ENCODE measurements at regions not wholly inside any gene's neighbourhood (a gene's known extent, or its start where the extent isn't known, plus 50 kb on each side); places are given as distances from the start of the nearest gene placed in this dataset.
A peak's percentile ranks its signal among the peaks of the same experiment; 100 is the strongest.

DNA sequence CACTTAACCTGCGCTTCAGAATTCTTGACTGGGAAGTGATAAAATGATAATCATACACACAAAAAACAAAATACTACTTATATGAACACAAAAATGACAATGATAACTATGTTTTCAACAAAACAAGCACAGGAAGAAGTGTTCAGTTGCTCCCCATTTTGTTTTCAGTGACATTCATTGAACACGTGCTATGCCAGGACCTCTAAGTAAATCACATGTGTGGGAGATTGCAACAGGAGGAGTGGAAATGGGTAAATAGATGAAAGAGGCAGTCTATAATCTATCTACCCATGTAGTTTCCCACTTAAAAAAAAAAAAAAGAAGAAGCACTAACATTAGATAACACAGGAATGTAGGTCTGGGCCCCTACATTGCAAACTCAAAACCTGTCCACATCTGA, 183.5 kb upstream of the HNRNPA3 start:
- no peaks in the 10 kb centered on the region for H3K9me3 Mint-ChIP-seq
- no peaks in the 10 kb centered on the region; the same call in 1 of the 2 replicates for H3K27me3 Mint-ChIP-seq (ENCODE audit: low read depth)
- H3K36me3 Mint-ChIP-seq: no peaks in the 10 kb centered on the region
- H3K4me1 Mint-ChIP-seq: peaks cover 16% of the 10 kb centered on the region
- ChIA-PET POLR2A (no interaction called here), CTCF (interaction anchor here (0.7 to 1.3 kb wide), 2 partner anchors 25 to 119 kb away, joined by 3 to 5 read pairs; no protein-coding TSS in a partner anchor)
- TF ChIP-seq, protein P1, sequence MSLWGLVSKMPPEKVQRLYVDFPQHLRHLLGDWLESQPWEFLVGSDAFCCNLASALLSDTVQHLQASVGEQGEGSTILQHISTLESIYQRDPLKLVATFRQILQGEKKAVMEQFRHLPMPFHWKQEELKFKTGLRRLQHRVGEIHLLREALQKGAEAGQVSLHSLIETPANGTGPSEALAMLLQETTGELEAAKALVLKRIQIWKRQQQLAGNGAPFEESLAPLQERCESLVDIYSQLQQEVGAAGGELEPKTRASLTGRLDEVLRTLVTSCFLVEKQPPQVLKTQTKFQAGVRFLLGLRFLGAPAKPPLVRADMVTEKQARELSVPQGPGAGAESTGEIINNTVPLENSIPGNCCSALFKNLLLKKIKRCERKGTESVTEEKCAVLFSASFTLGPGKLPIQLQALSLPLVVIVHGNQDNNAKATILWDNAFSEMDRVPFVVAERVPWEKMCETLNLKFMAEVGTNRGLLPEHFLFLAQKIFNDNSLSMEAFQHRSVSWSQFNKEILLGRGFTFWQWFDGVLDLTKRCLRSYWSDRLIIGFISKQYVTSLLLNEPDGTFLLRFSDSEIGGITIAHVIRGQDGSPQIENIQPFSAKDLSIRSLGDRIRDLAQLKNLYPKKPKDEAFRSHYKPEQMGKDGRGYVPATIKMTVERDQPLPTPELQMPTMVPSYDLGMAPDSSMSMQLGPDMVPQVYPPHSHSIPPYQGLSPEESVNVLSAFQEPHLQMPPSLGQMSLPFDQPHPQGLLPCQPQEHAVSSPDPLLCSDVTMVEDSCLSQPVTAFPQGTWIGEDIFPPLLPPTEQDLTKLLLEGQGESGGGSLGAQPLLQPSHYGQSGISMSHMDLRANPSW (CRISPR knock-in tag; conservative IDR thresholded peaks at IDR 0.05; ENCODE audit: low read depth): no peak
- TF ChIP-seq, protein P2, sequence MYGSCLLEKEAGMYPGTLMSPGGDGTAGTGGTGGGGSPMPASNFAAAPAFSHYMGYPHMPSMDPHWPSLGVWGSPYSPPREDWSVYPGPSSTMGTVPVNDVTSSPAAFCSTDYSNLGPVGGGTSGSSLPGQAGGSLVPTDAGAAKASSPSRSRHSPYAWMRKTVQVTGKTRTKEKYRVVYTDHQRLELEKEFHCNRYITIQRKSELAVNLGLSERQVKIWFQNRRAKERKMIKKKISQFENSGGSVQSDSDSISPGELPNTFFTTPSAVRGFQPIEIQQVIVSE (CRISPR knock-in tag; IDR thresholded peaks at IDR 0.05; ENCODE audit: borderline replicate concordance): no peak
- TF ChIP-seq FOXJ3 (CRISPR knock-in tag; IDR thresholded peaks at IDR 0.05; ENCODE audit: borderline replicate concordance): no peak
- no peak for TF ChIP-seq JAZF1 (CRISPR knock-in tag; IDR thresholded peaks at IDR 0.05)
- TF ChIP-seq NR2C2 (CRISPR knock-in tag; IDR thresholded peaks at IDR 0.05): no peak
- TF ChIP-seq HMGA2 (CRISPR knock-in tag; IDR thresholded peaks at IDR 0.05): no peak
- no peak for TF ChIP-seq NR3C1 (CRISPR knock-in tag; conservative IDR thresholded peaks at IDR 0.05; ENCODE audit: low read depth)
- TF ChIP-seq, protein P3, sequence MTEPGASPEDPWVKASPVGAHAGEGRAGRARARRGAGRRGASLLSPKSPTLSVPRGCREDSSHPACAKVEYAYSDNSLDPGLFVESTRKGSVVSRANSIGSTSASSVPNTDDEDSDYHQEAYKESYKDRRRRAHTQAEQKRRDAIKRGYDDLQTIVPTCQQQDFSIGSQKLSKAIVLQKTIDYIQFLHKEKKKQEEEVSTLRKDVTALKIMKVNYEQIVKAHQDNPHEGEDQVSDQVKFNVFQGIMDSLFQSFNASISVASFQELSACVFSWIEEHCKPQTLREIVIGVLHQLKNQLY (CRISPR knock-in tag; IDR thresholded peaks at IDR 0.05): no peak
- no peak for TF ChIP-seq TP53 (CRISPR knock-in tag; IDR thresholded peaks at IDR 0.05)
- TF ChIP-seq JUN (CRISPR knock-in tag; IDR thresholded peaks at IDR 0.05): no peak
- no peak for TF ChIP-seq CREM (CRISPR knock-in tag; IDR thresholded peaks at IDR 0.05)
- no peak for TF ChIP-seq ETV6 (CRISPR knock-in tag; IDR thresholded peaks at IDR 0.05)
- TF ChIP-seq ZNF121 (CRISPR knock-in tag; IDR thresholded peaks at IDR 0.05): no peak
- no peak for TF ChIP-seq GTF2I (CRISPR knock-in tag; conservative IDR thresholded peaks at IDR 0.05)
- TF ChIP-seq, protein P4, sequence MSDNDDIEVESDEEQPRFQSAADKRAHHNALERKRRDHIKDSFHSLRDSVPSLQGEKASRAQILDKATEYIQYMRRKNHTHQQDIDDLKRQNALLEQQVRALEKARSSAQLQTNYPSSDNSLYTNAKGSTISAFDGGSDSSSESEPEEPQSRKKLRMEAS (CRISPR knock-in tag; IDR thresholded peaks at IDR 0.05): no peak
- TF ChIP-seq, protein P5, sequence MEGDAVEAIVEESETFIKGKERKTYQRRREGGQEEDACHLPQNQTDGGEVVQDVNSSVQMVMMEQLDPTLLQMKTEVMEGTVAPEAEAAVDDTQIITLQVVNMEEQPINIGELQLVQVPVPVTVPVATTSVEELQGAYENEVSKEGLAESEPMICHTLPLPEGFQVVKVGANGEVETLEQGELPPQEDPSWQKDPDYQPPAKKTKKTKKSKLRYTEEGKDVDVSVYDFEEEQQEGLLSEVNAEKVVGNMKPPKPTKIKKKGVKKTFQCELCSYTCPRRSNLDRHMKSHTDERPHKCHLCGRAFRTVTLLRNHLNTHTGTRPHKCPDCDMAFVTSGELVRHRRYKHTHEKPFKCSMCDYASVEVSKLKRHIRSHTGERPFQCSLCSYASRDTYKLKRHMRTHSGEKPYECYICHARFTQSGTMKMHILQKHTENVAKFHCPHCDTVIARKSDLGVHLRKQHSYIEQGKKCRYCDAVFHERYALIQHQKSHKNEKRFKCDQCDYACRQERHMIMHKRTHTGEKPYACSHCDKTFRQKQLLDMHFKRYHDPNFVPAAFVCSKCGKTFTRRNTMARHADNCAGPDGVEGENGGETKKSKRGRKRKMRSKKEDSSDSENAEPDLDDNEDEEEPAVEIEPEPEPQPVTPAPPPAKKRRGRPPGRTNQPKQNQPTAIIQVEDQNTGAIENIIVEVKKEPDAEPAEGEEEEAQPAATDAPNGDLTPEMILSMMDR (IDR thresholded peaks at IDR 0.05): no peak
- TF ChIP-seq SMAD3 (CRISPR knock-in tag; IDR thresholded peaks at IDR 0.05; ENCODE audit: borderline replicate concordance): no peak
- DNase-seq (ENCODE audit: low spot score) (no peak), ATAC-seq (no peak)
- no peak overlapping the region for H3K4me3 Mint-ChIP-seq
- no peak overlapping the region for H3K27ac Mint-ChIP-seq

DNA sequence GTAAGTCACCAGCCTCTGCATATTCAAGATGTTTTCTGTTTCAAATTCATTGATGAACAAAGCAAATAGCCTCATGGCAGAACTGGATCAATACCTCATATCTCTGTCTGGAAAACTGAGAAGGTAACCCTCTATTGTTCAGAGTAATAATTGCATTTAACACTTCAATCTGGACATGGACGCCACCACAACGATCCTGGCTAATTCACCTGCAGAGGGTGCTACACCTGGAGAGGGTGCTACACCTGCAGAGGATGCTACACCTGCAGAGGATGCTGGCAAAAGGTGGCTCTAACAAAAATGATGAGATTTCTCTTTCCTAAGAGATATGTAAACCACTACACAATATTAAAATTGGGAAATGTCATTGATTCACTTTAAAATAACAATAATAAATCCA, 183.1 kb upstream of the HNRNPA3 start:
- no peak overlapping the region for H3K27ac Mint-ChIP-seq
- DNase-seq (ENCODE audit: low spot score) (peak; percentile 36), ATAC-seq (peak; percentile 89)
- CTCF ChIA-PET: no interaction called here
- H3K36me3 Mint-ChIP-seq: no peaks in the 10 kb centered on the region
- no peaks in the 10 kb centered on the region for H3K9me3 Mint-ChIP-seq
- POLR2A ChIA-PET: no interaction called here
- peaks cover 16% of the 10 kb centered on the region for H3K4me1 Mint-ChIP-seq
- no peak overlapping the region for H3K4me3 Mint-ChIP-seq
- no peaks in the 10 kb centered on the region; the same call in 1 of the 2 replicates for H3K27me3 Mint-ChIP-seq (ENCODE audit: low read depth)
- TF ChIP-seq TCF7 (CRISPR knock-in tag; IDR thresholded peaks at IDR 0.05; ENCODE audit: low read depth): no peak
- TF ChIP-seq, protein P6, sequence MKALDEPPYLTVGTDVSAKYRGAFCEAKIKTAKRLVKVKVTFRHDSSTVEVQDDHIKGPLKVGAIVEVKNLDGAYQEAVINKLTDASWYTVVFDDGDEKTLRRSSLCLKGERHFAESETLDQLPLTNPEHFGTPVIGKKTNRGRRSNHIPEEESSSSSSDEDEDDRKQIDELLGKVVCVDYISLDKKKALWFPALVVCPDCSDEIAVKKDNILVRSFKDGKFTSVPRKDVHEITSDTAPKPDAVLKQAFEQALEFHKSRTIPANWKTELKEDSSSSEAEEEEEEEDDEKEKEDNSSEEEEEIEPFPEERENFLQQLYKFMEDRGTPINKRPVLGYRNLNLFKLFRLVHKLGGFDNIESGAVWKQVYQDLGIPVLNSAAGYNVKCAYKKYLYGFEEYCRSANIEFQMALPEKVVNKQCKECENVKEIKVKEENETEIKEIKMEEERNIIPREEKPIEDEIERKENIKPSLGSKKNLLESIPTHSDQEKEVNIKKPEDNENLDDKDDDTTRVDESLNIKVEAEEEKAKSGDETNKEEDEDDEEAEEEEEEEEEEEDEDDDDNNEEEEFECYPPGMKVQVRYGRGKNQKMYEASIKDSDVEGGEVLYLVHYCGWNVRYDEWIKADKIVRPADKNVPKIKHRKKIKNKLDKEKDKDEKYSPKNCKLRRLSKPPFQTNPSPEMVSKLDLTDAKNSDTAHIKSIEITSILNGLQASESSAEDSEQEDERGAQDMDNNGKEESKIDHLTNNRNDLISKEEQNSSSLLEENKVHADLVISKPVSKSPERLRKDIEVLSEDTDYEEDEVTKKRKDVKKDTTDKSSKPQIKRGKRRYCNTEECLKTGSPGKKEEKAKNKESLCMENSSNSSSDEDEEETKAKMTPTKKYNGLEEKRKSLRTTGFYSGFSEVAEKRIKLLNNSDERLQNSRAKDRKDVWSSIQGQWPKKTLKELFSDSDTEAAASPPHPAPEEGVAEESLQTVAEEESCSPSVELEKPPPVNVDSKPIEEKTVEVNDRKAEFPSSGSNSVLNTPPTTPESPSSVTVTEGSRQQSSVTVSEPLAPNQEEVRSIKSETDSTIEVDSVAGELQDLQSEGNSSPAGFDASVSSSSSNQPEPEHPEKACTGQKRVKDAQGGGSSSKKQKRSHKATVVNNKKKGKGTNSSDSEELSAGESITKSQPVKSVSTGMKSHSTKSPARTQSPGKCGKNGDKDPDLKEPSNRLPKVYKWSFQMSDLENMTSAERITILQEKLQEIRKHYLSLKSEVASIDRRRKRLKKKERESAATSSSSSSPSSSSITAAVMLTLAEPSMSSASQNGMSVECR (CRISPR knock-in tag; IDR thresholded peaks at IDR 0.05; ENCODE audit: borderline replicate concordance): no peak
- TF ChIP-seq, protein P7, sequence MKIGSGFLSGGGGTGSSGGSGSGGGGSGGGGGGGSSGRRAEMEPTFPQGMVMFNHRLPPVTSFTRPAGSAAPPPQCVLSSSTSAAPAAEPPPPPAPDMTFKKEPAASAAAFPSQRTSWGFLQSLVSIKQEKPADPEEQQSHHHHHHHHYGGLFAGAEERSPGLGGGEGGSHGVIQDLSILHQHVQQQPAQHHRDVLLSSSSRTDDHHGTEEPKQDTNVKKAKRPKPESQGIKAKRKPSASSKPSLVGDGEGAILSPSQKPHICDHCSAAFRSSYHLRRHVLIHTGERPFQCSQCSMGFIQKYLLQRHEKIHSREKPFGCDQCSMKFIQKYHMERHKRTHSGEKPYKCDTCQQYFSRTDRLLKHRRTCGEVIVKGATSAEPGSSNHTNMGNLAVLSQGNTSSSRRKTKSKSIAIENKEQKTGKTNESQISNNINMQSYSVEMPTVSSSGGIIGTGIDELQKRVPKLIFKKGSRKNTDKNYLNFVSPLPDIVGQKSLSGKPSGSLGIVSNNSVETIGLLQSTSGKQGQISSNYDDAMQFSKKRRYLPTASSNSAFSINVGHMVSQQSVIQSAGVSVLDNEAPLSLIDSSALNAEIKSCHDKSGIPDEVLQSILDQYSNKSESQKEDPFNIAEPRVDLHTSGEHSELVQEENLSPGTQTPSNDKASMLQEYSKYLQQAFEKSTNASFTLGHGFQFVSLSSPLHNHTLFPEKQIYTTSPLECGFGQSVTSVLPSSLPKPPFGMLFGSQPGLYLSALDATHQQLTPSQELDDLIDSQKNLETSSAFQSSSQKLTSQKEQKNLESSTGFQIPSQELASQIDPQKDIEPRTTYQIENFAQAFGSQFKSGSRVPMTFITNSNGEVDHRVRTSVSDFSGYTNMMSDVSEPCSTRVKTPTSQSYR (CRISPR knock-in tag; IDR thresholded peaks at IDR 0.05): no peak
- TF ChIP-seq, protein P8, sequence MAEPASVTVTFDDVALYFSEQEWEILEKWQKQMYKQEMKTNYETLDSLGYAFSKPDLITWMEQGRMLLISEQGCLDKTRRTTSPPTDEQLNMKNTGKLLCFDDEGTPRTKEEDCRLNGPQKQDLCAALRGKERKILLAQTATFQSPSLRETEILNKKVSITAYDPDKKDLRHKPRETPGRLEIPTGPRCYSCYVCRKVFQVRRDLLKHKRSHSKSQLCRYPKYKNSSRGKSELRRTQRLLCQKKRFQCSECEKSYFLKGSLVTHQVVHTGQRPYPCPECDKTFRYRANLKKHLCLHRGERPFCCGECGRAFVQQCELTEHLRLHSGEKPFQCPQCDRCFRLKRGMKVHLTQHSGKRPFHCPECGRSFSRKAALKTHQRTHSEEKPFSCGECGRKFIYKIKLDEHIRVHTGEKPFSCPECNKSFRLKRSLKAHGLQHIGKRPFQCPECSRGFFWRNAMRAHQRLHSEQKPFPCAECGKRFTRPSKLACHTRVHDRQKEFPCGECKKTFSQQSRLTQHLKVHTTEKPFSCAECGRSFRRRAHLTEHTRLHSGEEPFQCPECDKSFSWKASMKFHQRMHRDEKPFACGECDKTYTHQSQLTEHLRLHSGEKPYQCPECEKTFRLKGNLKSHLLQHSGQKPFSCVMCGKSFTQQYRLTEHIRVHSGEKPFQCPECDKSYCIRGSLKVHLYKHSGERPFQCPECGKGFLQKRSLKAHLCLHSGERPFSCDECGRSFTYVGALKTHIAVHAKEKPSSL (CRISPR knock-in tag; conservative IDR thresholded peaks at IDR 0.05): no peak

Measured in WTC11 (cell line).